Endodermal cell (in vitro differentiated cells): ENCODE measurements at regions not wholly inside any gene's neighbourhood (a gene's known extent, or its start where the extent isn't known, plus 50 kb on each side); places are given as distances from the start of the nearest gene placed in this dataset.

Experiments used
- DNase-seq: peaks from one replicate; pipeline ENCODE4 v3.0.0-alpha.2; 2017
- H3K27ac ChIP-seq: 2 replicates; pipeline ENCODE4 v1.5.1; 2013; ENCODE audit warnings: mild to moderate bottlenecking, low read depth, low read length, moderate library complexity
- H3K27me3 ChIP-seq: 2 replicates; pipeline ENCODE4 v1.6.1; 2013; ENCODE audit warnings: mild to moderate bottlenecking, low read length, moderate library complexity; ENCODE audit not compliant: insufficient read depth, control insufficient read depth, poor library complexity, severe bottlenecking
- H3K36me3 ChIP-seq: 2 replicates; pipeline ENCODE4 v1.7.0; 2013; ENCODE audit warnings: mild to moderate bottlenecking, low read length, moderate library complexity; ENCODE audit not compliant: control insufficient read depth, insufficient read depth
- H3K4me1 ChIP-seq: one replicate; pipeline ENCODE4 v1.7.0; 2013; ENCODE audit warnings: low read length; ENCODE audit not compliant: control insufficient read depth, insufficient read depth
- H3K4me3 ChIP-seq: 2 replicates; pipeline ENCODE4 v1.5.1; 2013; ENCODE audit warnings: mild to moderate bottlenecking, low read length, moderate library complexity
- H3K9ac ChIP-seq: 2 replicates; pipeline ENCODE4 v1.6.1; 2013; ENCODE audit warnings: mild to moderate bottlenecking, low read length, moderate library complexity; ENCODE audit not compliant: poor library complexity, severe bottlenecking; ENCODE audit errors: extremely low read depth
- H3K9me3 ChIP-seq: 2 replicates; pipeline ENCODE4 v1.6.1; 2013; ENCODE audit warnings: mild to moderate bottlenecking, low read length, moderate library complexity; ENCODE audit not compliant: control insufficient read depth
- H3K27ac Mint-ChIP-seq: 2 replicates; pipeline ENCODE4 v1.8.0; 2020; ENCODE audit warnings: mixed read lengths
- H3K27me3 Mint-ChIP-seq: 2 replicates; pipeline ENCODE4 v1.8.0; 2021; ENCODE audit warnings: mild to moderate bottlenecking, mixed read lengths; ENCODE audit not compliant: insufficient read depth
- H3K36me3 Mint-ChIP-seq: 2 replicates; pipeline ENCODE4 v1.8.0; 2020; ENCODE audit warnings: low read depth, mixed read lengths
- H3K4me1 Mint-ChIP-seq: 2 replicates; pipeline ENCODE4 v1.8.0; 2020; ENCODE audit warnings: mixed read lengths
- H3K4me3 Mint-ChIP-seq: 2 replicates; pipeline ENCODE4 v1.8.0; 2020; ENCODE audit warnings: mild to moderate bottlenecking, moderate library complexity, mixed read lengths
- H3K9me3 Mint-ChIP-seq: 2 replicates; pipeline ENCODE4 v1.8.0; 2020; ENCODE audit warnings: mild to moderate bottlenecking, mixed read lengths
- WGBS, 2 experiments: methylation state at CpG; one replicate each; pipeline versions ENCODE4 v1.1.5 to v1.1.7; 2013; ENCODE audit warnings: missing lambda C conversion rate in 2 of 2, mixed read lengths in 1 of 2; ENCODE audit not compliant: insufficient coverage in 1 of 2, insufficient read length in 1 of 2; 5-methylcytosine and 5-hydroxymethylcytosine counted together
- TF ChIP-seq, protein P1 (sequence below): fragments of 200-600 bp; sonication (generic); conservative IDR thresholded peaks from 2 replicates; pipeline ENCODE4 v1.5.0; 2021; ENCODE audit warnings: antibody characterized with exemption, mild to moderate bottlenecking

DNA sequence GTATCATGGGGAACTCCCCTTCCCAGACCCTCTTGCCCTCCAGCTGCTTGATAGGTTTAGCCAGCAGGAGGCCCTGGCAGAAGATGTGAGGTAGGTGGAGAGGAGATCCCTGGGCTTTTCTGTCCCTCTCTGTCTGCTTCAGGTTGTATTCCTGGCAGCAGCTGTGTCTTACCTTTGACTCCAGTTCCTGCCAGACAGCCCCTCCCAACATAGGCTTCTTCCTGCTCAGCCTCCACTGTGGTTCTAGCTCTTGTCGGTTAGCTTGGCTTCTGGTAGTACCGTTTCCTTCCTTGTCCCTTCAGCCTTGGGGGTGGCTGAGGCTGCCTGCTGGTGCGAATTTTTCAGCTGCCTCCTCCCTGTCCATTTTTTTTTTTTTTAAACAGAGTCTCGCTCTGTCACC is 215.7 kb upstream of the CRY1 start:
- no peaks in the 10 kb centered on the region for H3K36me3 Mint-ChIP-seq
- no peaks in the 10 kb centered on the region for H3K4me1 Mint-ChIP-seq
- Histone ChIP-seq H3K36me3 (no peaks in the 10 kb centered on the region), H3K9ac (no peak overlapping the region), H3K27me3 (peaks cover 22% of the 10 kb centered on the region), H3K27ac (no peak overlapping the region), H3K4me1 (no peaks in the 10 kb centered on the region), H3K4me3 (no peak overlapping the region), H3K9me3 (no peaks in the 10 kb centered on the region)
- H3K27me3 Mint-ChIP-seq = peaks cover 19% of the 10 kb centered on the region
- TF ChIP-seq, protein P1, sequence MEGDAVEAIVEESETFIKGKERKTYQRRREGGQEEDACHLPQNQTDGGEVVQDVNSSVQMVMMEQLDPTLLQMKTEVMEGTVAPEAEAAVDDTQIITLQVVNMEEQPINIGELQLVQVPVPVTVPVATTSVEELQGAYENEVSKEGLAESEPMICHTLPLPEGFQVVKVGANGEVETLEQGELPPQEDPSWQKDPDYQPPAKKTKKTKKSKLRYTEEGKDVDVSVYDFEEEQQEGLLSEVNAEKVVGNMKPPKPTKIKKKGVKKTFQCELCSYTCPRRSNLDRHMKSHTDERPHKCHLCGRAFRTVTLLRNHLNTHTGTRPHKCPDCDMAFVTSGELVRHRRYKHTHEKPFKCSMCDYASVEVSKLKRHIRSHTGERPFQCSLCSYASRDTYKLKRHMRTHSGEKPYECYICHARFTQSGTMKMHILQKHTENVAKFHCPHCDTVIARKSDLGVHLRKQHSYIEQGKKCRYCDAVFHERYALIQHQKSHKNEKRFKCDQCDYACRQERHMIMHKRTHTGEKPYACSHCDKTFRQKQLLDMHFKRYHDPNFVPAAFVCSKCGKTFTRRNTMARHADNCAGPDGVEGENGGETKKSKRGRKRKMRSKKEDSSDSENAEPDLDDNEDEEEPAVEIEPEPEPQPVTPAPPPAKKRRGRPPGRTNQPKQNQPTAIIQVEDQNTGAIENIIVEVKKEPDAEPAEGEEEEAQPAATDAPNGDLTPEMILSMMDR = no peak
- 92 to 93% methylated on average over 3 to 4 of the region's 4 CpGs for WGBS, 2 experiments
- no peak overlapping the region for H3K27ac Mint-ChIP-seq
- peak; percentile 56 for DNase-seq
- H3K4me3 Mint-ChIP-seq = no peak overlapping the region
- no peaks in the 10 kb centered on the region for H3K9me3 Mint-ChIP-seq

DNA sequence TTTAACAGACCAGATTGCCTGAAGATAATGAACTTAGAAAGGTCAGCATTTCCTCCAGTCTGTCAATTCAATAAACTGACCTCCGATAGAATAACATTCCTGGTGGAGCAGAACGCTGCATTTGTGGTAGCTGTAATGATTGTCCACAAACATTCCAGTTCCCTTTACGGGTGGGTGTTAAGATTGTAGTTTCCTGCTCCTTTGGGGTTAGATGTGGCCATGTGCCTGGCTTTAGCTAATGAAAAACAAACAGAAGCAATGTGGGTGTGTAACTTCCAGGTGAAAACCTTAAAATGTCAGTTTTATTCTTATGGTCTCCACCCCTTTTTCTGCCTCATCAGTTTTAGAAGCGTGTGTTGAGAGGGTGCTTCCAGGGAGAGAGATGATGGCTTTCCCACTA is 217.3 kb upstream of the CRY1 start:
- Histone ChIP-seq H3K9ac (no peak overlapping the region), H3K4me3 (no peak overlapping the region), H3K36me3 (no peaks in the 10 kb centered on the region), H3K4me1 (no peaks in the 10 kb centered on the region), H3K9me3 (no peaks in the 10 kb centered on the region), H3K27ac (no peak overlapping the region), H3K27me3 (peaks cover 38% of the 10 kb centered on the region)
- H3K9me3 Mint-ChIP-seq = no peaks in the 10 kb centered on the region
- peaks cover 32% of the 10 kb centered on the region for H3K27me3 Mint-ChIP-seq
- no peak overlapping the region for H3K27ac Mint-ChIP-seq
- no peaks in the 10 kb centered on the region for H3K4me1 Mint-ChIP-seq
- no peak for DNase-seq
- WGBS, 2 experiments = 90 to 93% methylated on average over 2 to 4 of the region's 4 CpGs
- H3K4me3 Mint-ChIP-seq = no peak overlapping the region
- TF ChIP-seq, protein P1 = no peak
- H3K36me3 Mint-ChIP-seq = no peaks in the 10 kb centered on the region

DNA sequence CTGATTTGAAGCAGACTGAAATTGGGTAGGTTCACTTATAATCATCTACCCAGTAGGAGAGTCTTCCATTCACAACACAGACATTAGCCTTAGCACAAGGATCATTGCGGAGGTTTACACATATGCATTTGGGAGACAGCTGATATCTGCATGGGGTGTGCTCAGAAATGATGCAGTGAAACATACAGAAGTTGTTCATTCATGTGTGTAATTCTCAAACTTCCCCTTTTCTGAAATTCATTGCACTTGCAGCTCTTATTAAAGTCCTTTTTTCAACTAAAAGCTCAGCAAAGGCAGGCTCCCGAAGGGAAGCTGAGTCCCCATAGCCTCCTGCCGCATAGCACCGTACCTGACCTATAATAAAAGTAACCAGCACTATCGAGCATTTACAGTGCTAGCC is 218.3 kb upstream of the CRY1 start:
- DNase-seq = no peak
- no peak overlapping the region for H3K27ac Mint-ChIP-seq
- H3K4me1 ChIP-seq = no peaks in the 10 kb centered on the region
- H3K27me3 ChIP-seq = peaks cover 40% of the 10 kb centered on the region
- no peaks in the 10 kb centered on the region for H3K9me3 Mint-ChIP-seq
- H3K9me3 ChIP-seq = no peaks in the 10 kb centered on the region
- H3K4me3 Mint-ChIP-seq = no peak overlapping the region
- no peak overlapping the region for H3K9ac ChIP-seq
- H3K36me3 ChIP-seq = no peaks in the 10 kb centered on the region
- 79 to 93% methylated on average over 2 to 5 of the region's 5 CpGs for WGBS, 2 experiments
- no peaks in the 10 kb centered on the region for H3K36me3 Mint-ChIP-seq
- no peaks in the 10 kb centered on the region for H3K4me1 Mint-ChIP-seq
- no peak overlapping the region for H3K4me3 ChIP-seq
- peaks cover 43% of the 10 kb centered on the region for H3K27me3 Mint-ChIP-seq
- TF ChIP-seq, protein P1 = no peak
- no peak overlapping the region for H3K27ac ChIP-seq
